ENCODE measurements at regions not wholly inside any gene's neighbourhood (a gene's known extent, or its start where the extent isn't known, plus 50 kb on each side); places are given as distances from the start of the nearest gene placed in this dataset.

DNA sequence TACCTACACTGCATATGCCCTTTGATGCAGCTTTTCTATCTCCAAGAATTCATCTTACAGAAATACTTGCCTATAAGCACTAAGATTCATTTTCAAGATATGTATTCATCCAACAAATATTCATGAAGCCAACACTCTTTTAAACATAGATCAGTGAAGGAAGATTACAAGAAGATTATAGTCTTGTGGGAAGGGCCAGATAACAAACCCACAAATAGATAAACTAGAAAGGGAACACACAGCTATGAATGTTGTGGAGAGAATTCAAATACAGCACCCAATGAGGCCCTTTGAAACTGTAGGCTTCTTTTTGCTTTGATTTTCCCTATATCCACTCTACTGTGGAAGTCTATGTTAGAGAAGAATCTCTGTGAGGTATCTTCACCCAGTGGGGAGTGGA is 186.7 kb upstream of the RBMS1 start (continued):
- TF ChIP-seq IRF1 (CRISPR knock-in tag; IDR thresholded peaks at IDR 0.05) (no peak), E2F1 (CRISPR knock-in tag; IDR thresholded peaks at IDR 0.05) (no peak), ZNF138 (CRISPR knock-in tag; conservative IDR thresholded peaks at IDR 0.05) (no peak), SP1 (CRISPR knock-in tag; conservative IDR thresholded peaks at IDR 0.05) (no peak), SMAD3 (CRISPR knock-in tag; IDR thresholded peaks at IDR 0.05; ENCODE audit: borderline replicate concordance) (no peak)

DNA sequence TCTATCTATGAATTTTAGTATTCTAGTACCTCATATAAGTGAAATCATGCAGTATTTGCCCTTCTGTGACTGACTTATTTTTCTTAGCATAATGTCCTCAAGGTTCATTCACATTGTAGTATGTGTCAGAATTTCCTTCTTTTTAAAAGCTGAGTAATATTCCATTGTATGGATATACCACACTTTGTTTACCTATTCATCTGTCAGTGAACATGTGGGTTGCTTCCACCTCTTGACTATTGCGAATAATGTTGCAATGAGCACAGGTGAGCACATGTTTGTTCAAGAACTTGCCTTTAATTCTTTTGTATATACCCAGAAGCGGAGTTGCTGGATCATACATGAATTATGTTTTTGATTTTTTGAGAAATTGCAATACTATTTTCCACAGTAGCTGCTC is 187.4 kb upstream of the RBMS1 start:
- ChIA-PET CTCF (interaction anchor here (1.1 kb wide), 1 partner anchor 313 kb away, joined by 3 read pairs; no protein-coding TSS in a partner anchor), POLR2A (no interaction called here)
- ATAC-seq, result no peak
- H3K36me3 Mint-ChIP-seq, result peaks cover 6% of the 10 kb centered on the region
- H3K27me3 Mint-ChIP-seq (ENCODE audit: low read depth), result no peaks in the 10 kb centered on the region
- peaks cover 21% of the 10 kb centered on the region for H3K9me3 Mint-ChIP-seq
- H3K4me3 Mint-ChIP-seq, result no peak overlapping the region
- DNase-seq (ENCODE audit: low spot score), result no peak
- H3K4me1 Mint-ChIP-seq, result 0 out of 2 replicates have a peak, but pooled peaks cover 3% of the 10 kb centered on the region
- H3K27ac Mint-ChIP-seq, result no peak overlapping the region
- TF ChIP-seq FOXP4 (CRISPR knock-in tag; IDR thresholded peaks at IDR 0.05) (no peak), GTF2I (CRISPR knock-in tag; conservative IDR thresholded peaks at IDR 0.05) (no peak), EMX1 (CRISPR knock-in tag; IDR thresholded peaks at IDR 0.05) (no peak), ESRRA (CRISPR knock-in tag; IDR thresholded peaks at IDR 0.05; ENCODE audit: borderline replicate concordance) (no peak), ATF6 (CRISPR knock-in tag; IDR thresholded peaks at IDR 0.05) (no peak), JUN (CRISPR knock-in tag; IDR thresholded peaks at IDR 0.05) (no peak), GRHL2 (CRISPR knock-in tag; IDR thresholded peaks at IDR 0.05; ENCODE audit: insufficient replicate concordance, severe bottlenecking) (no peak), SMAD3 (CRISPR knock-in tag; IDR thresholded peaks at IDR 0.05; ENCODE audit: borderline replicate concordance) (no peak), SP1 (CRISPR knock-in tag; conservative IDR thresholded peaks at IDR 0.05) (no peak), PRRX2 (CRISPR knock-in tag; IDR thresholded peaks at IDR 0.05) (no peak), ZNF138 (CRISPR knock-in tag; conservative IDR thresholded peaks at IDR 0.05) (no peak), KAT7 (CRISPR knock-in tag; IDR thresholded peaks at IDR 0.05; ENCODE audit: borderline replicate concordance) (no peak), GABPB1 (CRISPR knock-in tag; IDR thresholded peaks at IDR 0.05) (no peak)
- TF ChIP-seq, protein P1, sequence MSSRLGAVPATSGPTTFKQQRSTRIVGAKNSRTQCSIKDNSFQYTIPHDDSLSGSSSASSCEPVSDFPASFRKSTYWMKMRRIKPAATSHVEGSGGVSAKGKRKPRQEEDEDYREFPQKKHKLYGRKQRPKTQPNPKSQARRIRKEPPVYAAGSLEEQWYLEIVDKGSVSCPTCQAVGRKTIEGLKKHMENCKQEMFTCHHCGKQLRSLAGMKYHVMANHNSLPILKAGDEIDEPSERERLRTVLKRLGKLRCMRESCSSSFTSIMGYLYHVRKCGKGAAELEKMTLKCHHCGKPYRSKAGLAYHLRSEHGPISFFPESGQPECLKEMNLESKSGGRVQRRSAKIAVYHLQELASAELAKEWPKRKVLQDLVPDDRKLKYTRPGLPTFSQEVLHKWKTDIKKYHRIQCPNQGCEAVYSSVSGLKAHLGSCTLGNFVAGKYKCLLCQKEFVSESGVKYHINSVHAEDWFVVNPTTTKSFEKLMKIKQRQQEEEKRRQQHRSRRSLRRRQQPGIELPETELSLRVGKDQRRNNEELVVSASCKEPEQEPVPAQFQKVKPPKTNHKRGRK (CRISPR knock-in tag; IDR thresholded peaks at IDR 0.05; ENCODE audit: borderline replicate concordance), result no peak
- TF ChIP-seq, protein P2, sequence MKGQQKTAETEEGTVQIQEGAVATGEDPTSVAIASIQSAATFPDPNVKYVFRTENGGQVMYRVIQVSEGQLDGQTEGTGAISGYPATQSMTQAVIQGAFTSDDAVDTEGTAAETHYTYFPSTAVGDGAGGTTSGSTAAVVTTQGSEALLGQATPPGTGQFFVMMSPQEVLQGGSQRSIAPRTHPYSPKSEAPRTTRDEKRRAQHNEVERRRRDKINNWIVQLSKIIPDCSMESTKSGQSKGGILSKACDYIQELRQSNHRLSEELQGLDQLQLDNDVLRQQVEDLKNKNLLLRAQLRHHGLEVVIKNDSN (CRISPR knock-in tag; IDR thresholded peaks at IDR 0.05), result no peak
- TF ChIP-seq, protein P3, sequence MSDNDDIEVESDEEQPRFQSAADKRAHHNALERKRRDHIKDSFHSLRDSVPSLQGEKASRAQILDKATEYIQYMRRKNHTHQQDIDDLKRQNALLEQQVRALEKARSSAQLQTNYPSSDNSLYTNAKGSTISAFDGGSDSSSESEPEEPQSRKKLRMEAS (CRISPR knock-in tag; IDR thresholded peaks at IDR 0.05), result no peak
- TF ChIP-seq, protein P4, sequence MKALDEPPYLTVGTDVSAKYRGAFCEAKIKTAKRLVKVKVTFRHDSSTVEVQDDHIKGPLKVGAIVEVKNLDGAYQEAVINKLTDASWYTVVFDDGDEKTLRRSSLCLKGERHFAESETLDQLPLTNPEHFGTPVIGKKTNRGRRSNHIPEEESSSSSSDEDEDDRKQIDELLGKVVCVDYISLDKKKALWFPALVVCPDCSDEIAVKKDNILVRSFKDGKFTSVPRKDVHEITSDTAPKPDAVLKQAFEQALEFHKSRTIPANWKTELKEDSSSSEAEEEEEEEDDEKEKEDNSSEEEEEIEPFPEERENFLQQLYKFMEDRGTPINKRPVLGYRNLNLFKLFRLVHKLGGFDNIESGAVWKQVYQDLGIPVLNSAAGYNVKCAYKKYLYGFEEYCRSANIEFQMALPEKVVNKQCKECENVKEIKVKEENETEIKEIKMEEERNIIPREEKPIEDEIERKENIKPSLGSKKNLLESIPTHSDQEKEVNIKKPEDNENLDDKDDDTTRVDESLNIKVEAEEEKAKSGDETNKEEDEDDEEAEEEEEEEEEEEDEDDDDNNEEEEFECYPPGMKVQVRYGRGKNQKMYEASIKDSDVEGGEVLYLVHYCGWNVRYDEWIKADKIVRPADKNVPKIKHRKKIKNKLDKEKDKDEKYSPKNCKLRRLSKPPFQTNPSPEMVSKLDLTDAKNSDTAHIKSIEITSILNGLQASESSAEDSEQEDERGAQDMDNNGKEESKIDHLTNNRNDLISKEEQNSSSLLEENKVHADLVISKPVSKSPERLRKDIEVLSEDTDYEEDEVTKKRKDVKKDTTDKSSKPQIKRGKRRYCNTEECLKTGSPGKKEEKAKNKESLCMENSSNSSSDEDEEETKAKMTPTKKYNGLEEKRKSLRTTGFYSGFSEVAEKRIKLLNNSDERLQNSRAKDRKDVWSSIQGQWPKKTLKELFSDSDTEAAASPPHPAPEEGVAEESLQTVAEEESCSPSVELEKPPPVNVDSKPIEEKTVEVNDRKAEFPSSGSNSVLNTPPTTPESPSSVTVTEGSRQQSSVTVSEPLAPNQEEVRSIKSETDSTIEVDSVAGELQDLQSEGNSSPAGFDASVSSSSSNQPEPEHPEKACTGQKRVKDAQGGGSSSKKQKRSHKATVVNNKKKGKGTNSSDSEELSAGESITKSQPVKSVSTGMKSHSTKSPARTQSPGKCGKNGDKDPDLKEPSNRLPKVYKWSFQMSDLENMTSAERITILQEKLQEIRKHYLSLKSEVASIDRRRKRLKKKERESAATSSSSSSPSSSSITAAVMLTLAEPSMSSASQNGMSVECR (CRISPR knock-in tag; IDR thresholded peaks at IDR 0.05; ENCODE audit: borderline replicate concordance), result no peak
- TF ChIP-seq, protein P5, sequence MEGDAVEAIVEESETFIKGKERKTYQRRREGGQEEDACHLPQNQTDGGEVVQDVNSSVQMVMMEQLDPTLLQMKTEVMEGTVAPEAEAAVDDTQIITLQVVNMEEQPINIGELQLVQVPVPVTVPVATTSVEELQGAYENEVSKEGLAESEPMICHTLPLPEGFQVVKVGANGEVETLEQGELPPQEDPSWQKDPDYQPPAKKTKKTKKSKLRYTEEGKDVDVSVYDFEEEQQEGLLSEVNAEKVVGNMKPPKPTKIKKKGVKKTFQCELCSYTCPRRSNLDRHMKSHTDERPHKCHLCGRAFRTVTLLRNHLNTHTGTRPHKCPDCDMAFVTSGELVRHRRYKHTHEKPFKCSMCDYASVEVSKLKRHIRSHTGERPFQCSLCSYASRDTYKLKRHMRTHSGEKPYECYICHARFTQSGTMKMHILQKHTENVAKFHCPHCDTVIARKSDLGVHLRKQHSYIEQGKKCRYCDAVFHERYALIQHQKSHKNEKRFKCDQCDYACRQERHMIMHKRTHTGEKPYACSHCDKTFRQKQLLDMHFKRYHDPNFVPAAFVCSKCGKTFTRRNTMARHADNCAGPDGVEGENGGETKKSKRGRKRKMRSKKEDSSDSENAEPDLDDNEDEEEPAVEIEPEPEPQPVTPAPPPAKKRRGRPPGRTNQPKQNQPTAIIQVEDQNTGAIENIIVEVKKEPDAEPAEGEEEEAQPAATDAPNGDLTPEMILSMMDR (IDR thresholded peaks at IDR 0.05), result no peak
